HL-60 (cell line): ENCODE measurements at regions not wholly inside any gene's neighbourhood (a gene's known extent, or its start where the extent isn't known, plus 50 kb on each side); places are given as distances from the start of the nearest gene placed in this dataset.

Source experiments
- DNase-seq, 2 experiments: peaks; one replicate each; pipeline ENCODE4 v3.0.0-alpha.2; 2010 to 2020; ENCODE audit warnings: low read depth in 1 of 2, low spot score in 1 of 2
- H3K27ac ChIP-seq: fragments of 250-450 bp; sonication (Bioruptor Pico); replicated peaks from 2 replicates; pipeline ENCODE4 v1.5.1; 2020; ENCODE audit warnings: mild to moderate bottlenecking, moderate library complexity
- H3K27me3 ChIP-seq: fragments of 250-450 bp; sonication (Bioruptor Pico); 2 replicates; pipeline ENCODE4 v1.5.1; 2021; ENCODE audit warnings: mild to moderate bottlenecking, moderate library complexity; ENCODE audit not compliant: insufficient read depth, poor library complexity, severe bottlenecking
- H3K4me3 ChIP-seq: replicated peaks from 2 replicates; pipeline ENCODE4 v1.5.1; 2011; ENCODE audit warnings: mild to moderate bottlenecking, control low read depth, low read length; ENCODE audit not compliant: insufficient read depth
- CTCF ChIP-seq: IDR thresholded peaks from one replicate; pipeline ENCODE4 v1.5.1; 2011; ENCODE audit warnings: low read length, control low read depth, inconsistent platforms; ENCODE audit not compliant: insufficient read depth
- GABPA ChIP-seq: IDR thresholded peaks from 2 replicates; pipeline ENCODE4 v1.6.1; 2012; ENCODE audit warnings: low read depth
- POLR2AphosphoS5 ChIP-seq: IDR thresholded peaks from 2 replicates; pipeline ENCODE4 v1.6.1; 2012; ENCODE audit warnings: low read depth
- REST ChIP-seq: IDR thresholded peaks from 2 replicates; pipeline ENCODE4 v1.6.1; 2012; ENCODE audit warnings: low read depth; ENCODE audit not compliant: insufficient replicate concordance
- SPI1 ChIP-seq: IDR thresholded peaks from 2 replicates; pipeline ENCODE4 v1.6.1; 2012; ENCODE audit warnings: low read depth, mild to moderate bottlenecking, borderline replicate concordance

- H3K27me3 ChIP-seq = no peaks in the 10 kb centered on the region
- TF ChIP-seq SPI1 (no peak), POLR2AphosphoS5 (no peak), REST (no peak), CTCF (no peak), GABPA (no peak)
- no peak overlapping the region for H3K4me3 ChIP-seq
- H3K27ac ChIP-seq = no peak overlapping the region
- DNase-seq = no peak
Observed at GRCh38 chr11:104584823-104585222, 313.4 kb downstream of the CASP12 start.

- Histone ChIP-seq H3K27me3 (no peaks in the 10 kb centered on the region), H3K4me3 (no peak overlapping the region), H3K27ac (no peak overlapping the region)
- no peak for DNase-seq
- TF ChIP-seq POLR2AphosphoS5 = no peak
- no peak for TF ChIP-seq CTCF
- no peak for TF ChIP-seq GABPA
- no peak for TF ChIP-seq REST
- TF ChIP-seq SPI1 = no peak
Observed at GRCh38 chr11:104583857-104584256, 314.4 kb downstream of the CASP12 start.

- H3K27me3 ChIP-seq = no peaks in the 10 kb centered on the region
- H3K27ac ChIP-seq = no peak overlapping the region
- no peak overlapping the region for H3K4me3 ChIP-seq
- TF ChIP-seq REST = no peak
- no peak for TF ChIP-seq CTCF
- no peak for TF ChIP-seq GABPA
- TF ChIP-seq POLR2AphosphoS5 = no peak
- no peak for TF ChIP-seq SPI1
- no peak for DNase-seq
Observed at GRCh38 chr11:104582431-104582830, 315.8 kb downstream of the CASP12 start.
